Endothelial cell (in vitro differentiated cells): ENCODE measurements at regions not wholly inside any gene's neighbourhood (a gene's known extent, or its start where the extent isn't known, plus 50 kb on each side); places are given as distances from the start of the nearest gene placed in this dataset.

Source experiments
- DNase-seq: peaks from one replicate; pipeline ENCODE4 v3.0.0; 2021; ENCODE audit warnings: low spot score
- H3K27ac Mint-ChIP-seq: one replicate; pipeline ENCODE4 v1.8.0; 2021; ENCODE audit warnings: mixed read lengths, inconsistent platforms; ENCODE audit not compliant: unreplicated experiment
- H3K27me3 Mint-ChIP-seq: one replicate; pipeline ENCODE4 v1.8.0; 2021; ENCODE audit warnings: mild to moderate bottlenecking, moderate library complexity, mixed read lengths, inconsistent platforms; ENCODE audit not compliant: unreplicated experiment
- H3K36me3 Mint-ChIP-seq: one replicate; pipeline ENCODE4 v1.8.0; 2021; ENCODE audit warnings: mild to moderate bottlenecking, low read depth, mixed read lengths, inconsistent platforms; ENCODE audit not compliant: unreplicated experiment
- H3K4me1 Mint-ChIP-seq: one replicate; pipeline ENCODE4 v1.8.0; 2021; ENCODE audit warnings: mild to moderate bottlenecking, mixed read lengths, inconsistent platforms; ENCODE audit not compliant: unreplicated experiment
- H3K4me3 Mint-ChIP-seq: one replicate; pipeline ENCODE4 v1.8.0; 2021; ENCODE audit warnings: mild to moderate bottlenecking, mixed read lengths, inconsistent platforms; ENCODE audit not compliant: unreplicated experiment
- H3K9me3 Mint-ChIP-seq: one replicate; pipeline ENCODE4 v1.8.0; 2021; ENCODE audit warnings: mixed read lengths, inconsistent platforms; ENCODE audit not compliant: unreplicated experiment
- CTCF ChIP-seq: fragments of 200-600 bp; sonication (generic); IDR thresholded peaks from one replicate; pipeline ENCODE4 v1.5.0; 2021; ENCODE audit warnings: antibody characterized with exemption; ENCODE audit not compliant: unreplicated experiment

- Mint-ChIP-seq H3K4me3 (no peak overlapping the region), H3K36me3 (no peaks in the 10 kb centered on the region), H3K9me3 (no peaks in the 10 kb centered on the region), H3K4me1 (no peaks in the 10 kb centered on the region), H3K27ac (no peak overlapping the region), H3K27me3 (no peaks in the 10 kb centered on the region)
- no peak for TF ChIP-seq CTCF
- DNase-seq: no peak
Measured at GRCh38 chr3:84547207-84547606, 411.6 kb upstream of the CADM2 start.

GRCh38 chr3:84547971-84548970, 410.5 kb upstream of the CADM2 start:
- H3K9me3 Mint-ChIP-seq: no peaks in the 10 kb centered on the region
- H3K4me3 Mint-ChIP-seq: no peak overlapping the region
- TF ChIP-seq CTCF: peak; percentile 74
- H3K27ac Mint-ChIP-seq: no peak overlapping the region
- peak; percentile 18 for DNase-seq
- H3K4me1 Mint-ChIP-seq: no peaks in the 10 kb centered on the region
- no peaks in the 10 kb centered on the region for H3K36me3 Mint-ChIP-seq
- H3K27me3 Mint-ChIP-seq: no peaks in the 10 kb centered on the region

- H3K27me3 Mint-ChIP-seq: no peaks in the 10 kb centered on the region
- no peaks in the 10 kb centered on the region for H3K4me1 Mint-ChIP-seq
- no peak overlapping the region for H3K4me3 Mint-ChIP-seq
- TF ChIP-seq CTCF: no peak
- no peaks in the 10 kb centered on the region for H3K36me3 Mint-ChIP-seq
- no peak overlapping the region for H3K27ac Mint-ChIP-seq
- no peaks in the 10 kb centered on the region for H3K9me3 Mint-ChIP-seq
- no peak for DNase-seq
Measured at GRCh38 chr3:84555629-84556028, 403.2 kb upstream of the CADM2 start.

- Mint-ChIP-seq H3K27me3 (no peaks in the 10 kb centered on the region), H3K9me3 (no peaks in the 10 kb centered on the region), H3K27ac (no peak overlapping the region), H3K36me3 (no peaks in the 10 kb centered on the region), H3K4me1 (no peaks in the 10 kb centered on the region), H3K4me3 (no peak overlapping the region)
- TF ChIP-seq CTCF: no peak
- DNase-seq: no peak
Measured at GRCh38 chr3:84566256-84566655, 392.5 kb upstream of the CADM2 start.

- DNase-seq: no peak
- Mint-ChIP-seq H3K4me3 (no peak overlapping the region), H3K9me3 (no peaks in the 10 kb centered on the region), H3K27me3 (no peaks in the 10 kb centered on the region), H3K4me1 (no peaks in the 10 kb centered on the region), H3K36me3 (no peaks in the 10 kb centered on the region), H3K27ac (no peak overlapping the region)
- no peak for TF ChIP-seq CTCF
Measured at GRCh38 chr3:84567796-84568195, 391.0 kb upstream of the CADM2 start.
